Vagina (tissue), 2 donors: ENCODE measurements at regions not wholly inside any gene's neighbourhood (a gene's known extent, or its start where the extent isn't known, plus 50 kb on each side); places are given as distances from the start of the nearest gene placed in this dataset.

Experiments
- CTCF ChIP-seq, 3 experiments: fragments of 450-650 bp in 2 of 3; fragments of 200-600 bp in 1 of 3; sonication (generic) in 1 of 3; IDR thresholded peaks; one replicate each; pipeline ENCODE4 v1.5.1; 2017 to 2019; ENCODE audit warnings: antibody characterized with exemption in 3 of 3, mild to moderate bottlenecking in 2 of 3, moderate library complexity in 2 of 3
- POLR2A ChIP-seq, 2 donors: fragments of 450-650 bp; IDR thresholded peaks; one replicate each; pipeline ENCODE4 v1.6.1; 2017; ENCODE audit warnings: antibody characterized with exemption in 2 of 2, mild to moderate bottlenecking in 2 of 2, moderate library complexity in 2 of 2
- POLR2AphosphoS5 ChIP-seq, 2 donors: sonication (generic); formaldehyde crosslinking; IDR thresholded peaks; one replicate each; pipeline ENCODE4 v1.9.0; 2017; ENCODE audit warnings: antibody characterized with exemption in 2 of 2, mild to moderate bottlenecking in 2 of 2, low read depth in 1 of 2; ENCODE audit not compliant: insufficient read depth in 1 of 2

GRCh38 chr7:136293272-136293671 is 316.1 kb upstream of the MTPN start:
- TF ChIP-seq POLR2A (IDR thresholded peaks at IDR 0.05) = no peak
- TF ChIP-seq CTCF (IDR thresholded peaks at IDR 0.05) = no peak
- TF ChIP-seq POLR2AphosphoS5 (IDR thresholded peaks at IDR 0.05; ENCODE audit: insufficient read depth in 1 of 2, low read depth in 1 of 2) = no peak
